CD4-positive, alpha-beta T cell treated with Interleukin-12 subunit alpha and Interleukin-12 subunit beta, for 1 hour (primary cell): ENCODE measurements at regions not wholly inside any gene's neighbourhood (a gene's known extent, or its start where the extent isn't known, plus 50 kb on each side); places are given as distances from the start of the nearest gene placed in this dataset.
"Not testable (repeated sequence)": the region's sequence is repeated elsewhere in the genome, so short reads cannot be mapped to it uniquely, and the experiment has no call there.

Source experiments
- DNase-seq: peaks from one replicate; pipeline ENCODE4 v3.0.0-alpha.2; 2020

GRCh38 chr2:211144974-211145665 lies 588.7 kb downstream of the CPS1 start:
- DNase-seq, result no peak

DNA sequence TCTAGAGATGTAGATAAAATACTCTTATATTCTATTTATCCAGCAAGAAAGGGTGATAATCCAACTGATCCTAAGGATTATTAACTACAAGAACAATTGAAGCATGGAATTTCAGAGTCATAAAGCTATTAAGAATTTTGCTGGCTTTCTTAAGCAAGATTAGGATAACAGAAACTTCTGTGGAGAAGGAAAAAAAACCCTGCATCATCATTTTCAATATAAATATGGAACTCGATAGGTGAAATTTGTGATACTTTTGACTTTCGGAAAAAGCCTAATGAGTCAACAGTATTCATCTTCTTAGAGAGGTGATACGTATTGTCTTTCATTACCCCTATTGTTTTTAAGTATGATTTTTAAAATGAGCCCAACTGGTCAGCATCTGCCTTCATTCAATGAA lies 593.3 kb downstream of the CPS1 start:
- no peak for DNase-seq

GRCh38 chr2:211157211-211157610 lies 600.8 kb downstream of the CPS1 start:
- DNase-seq, result no peak

GRCh38 chr2:211157856-211158463 lies 601.6 kb downstream of the CPS1 start:
- peak; percentile 50 for DNase-seq

- no peak for DNase-seq
Observed at GRCh38 chr2:211159972-211160371, 603.6 kb downstream of the CPS1 start.

DNA sequence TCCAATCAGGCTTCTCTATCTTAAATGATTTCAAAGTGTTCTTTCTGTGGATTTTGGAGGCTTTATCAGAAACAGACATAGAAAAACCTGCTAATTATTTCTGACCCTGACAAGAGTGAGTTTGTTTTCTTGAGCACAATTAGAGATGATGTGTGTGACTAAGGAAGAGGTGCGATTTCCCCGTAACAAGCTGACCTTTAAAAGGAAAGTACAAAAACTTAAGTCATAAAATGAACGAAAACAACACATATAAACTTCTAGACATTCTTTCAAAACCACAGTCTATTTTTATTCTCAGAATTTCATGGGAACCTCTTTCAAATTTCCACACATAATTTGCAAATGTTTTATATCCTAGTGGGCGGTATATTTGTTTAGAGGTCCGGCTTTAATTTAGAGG lies 604.8 kb downstream of the CPS1 start:
- no peak for DNase-seq

GRCh38 chr2:211162911-211163310 lies 606.5 kb downstream of the CPS1 start:
- no peak for DNase-seq

- DNase-seq, result no peak
Observed at GRCh38 chr2:211170843-211171242, 614.4 kb downstream of the CPS1 start.

- no peak for DNase-seq
Observed at GRCh38 chr2:211174021-211174420, 617.6 kb downstream of the CPS1 start.

DNA sequence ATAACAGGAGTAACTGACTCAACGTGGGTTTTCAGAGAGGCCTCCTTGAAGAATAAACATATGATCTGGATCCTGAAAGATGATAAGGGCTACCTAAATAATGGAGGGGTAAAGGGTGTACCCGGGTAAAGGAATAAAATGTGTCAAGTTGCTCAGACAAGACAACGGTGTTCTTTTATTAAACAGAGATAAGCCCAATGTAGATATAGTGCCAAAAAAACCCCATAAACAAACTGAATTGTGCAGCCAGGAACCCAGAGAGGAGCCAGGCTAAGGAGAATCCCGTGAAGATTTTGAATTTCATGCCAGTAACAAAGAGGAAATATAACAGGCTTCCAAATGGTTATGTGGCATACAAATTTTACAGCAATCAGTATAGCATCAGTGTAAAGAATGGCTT lies 618.2 kb downstream of the CPS1 start:
- DNase-seq, result no peak

- DNase-seq, result no peak
Observed at GRCh38 chr2:211175956-211176355, 619.6 kb downstream of the CPS1 start.

DNA sequence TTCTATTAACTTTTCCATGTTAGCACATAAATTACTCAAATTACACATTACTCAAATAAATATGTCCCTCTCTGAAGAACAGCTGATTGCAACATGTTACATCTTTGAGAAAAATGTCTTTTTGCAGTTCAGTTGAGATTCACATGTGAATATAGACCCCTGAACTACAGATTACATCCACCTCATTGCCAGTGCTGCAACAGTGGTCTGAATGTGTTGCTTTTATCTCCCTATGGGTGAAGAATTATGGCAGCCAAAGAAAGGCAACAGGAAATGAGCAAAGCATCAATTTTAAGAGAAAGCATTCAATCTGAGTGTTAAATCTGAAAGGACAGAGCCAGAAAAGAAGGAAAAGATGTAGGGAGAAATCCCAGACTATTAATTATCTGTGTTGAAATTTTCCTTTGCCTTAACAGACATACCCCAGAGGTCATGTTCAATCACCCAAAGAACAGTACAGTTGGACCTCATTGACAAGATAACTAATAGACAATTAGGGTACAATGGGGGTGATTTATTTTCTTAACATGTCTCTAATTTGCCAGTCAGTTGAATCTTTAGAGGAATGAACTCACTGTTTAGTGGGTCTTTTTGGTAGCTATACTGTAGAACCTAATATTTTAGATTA lies 620.2 kb downstream of the CPS1 start:
- no peak for DNase-seq

DNA sequence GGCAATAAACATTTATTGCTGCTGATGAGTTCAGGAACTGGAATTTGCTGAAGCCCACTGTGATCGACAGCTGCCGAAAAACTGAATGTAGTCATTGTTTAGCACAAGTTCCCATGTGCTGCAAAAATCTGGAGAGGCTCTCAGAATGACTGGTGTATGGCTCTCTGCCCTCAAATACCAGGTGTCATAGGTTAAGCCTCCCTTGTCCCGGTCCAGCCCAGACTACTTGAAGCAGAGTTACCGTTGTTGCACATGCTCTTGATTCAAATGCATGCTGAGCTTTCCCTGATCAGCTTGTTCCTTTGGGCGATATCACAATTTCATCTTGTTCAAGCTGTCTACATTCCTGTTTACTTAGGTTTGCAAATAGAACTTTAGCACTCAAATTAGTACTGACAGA lies 625.2 kb downstream of the CPS1 start:
- no peak for DNase-seq

DNA sequence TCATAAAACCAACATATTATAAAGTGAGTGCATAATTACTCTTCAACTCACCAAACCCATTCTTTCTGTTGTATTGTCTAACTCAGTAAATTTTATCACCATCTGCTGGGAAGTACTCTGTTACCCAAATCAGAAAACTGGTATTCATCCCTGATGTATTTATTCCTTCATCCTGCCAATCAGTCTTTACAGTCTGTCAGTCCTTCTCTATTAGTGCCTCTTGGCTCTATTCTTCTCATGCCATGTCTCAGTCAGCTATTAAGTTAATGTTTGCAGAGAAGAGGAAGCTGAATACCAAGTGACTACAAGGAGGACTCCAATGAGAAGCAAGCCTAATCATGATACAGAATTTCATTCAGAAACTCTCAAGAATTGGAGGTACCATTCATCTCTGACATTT lies 631.2 kb downstream of the CPS1 start:
- no peak for DNase-seq

- DNase-seq, result no peak
Observed at GRCh38 chr2:211203986-211204385, 647.6 kb downstream of the CPS1 start.

GRCh38 chr2:211204456-211204855 lies 648.1 kb downstream of the CPS1 start:
- no peak for DNase-seq

- DNase-seq, result no peak
Observed at GRCh38 chr2:211204902-211205301, 648.5 kb downstream of the CPS1 start.

DNA sequence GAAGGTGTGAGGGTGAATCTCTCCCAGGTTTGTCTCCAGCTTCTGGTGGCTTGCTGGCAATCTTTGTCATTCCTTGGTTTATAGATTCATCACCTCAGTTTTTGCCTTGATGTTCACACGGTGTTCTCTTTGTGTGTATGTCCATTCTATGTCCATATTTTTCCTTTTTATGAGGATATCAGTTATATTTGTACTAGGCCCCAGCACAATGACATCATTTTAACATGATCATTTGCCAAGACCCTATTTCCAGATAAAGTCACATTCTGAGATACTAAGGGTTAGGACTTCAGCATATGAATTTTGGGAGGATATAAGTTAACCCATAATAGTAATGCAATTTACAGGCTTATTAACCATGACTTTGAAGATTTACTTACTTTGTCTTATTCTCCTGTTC lies 649.0 kb downstream of the CPS1 start:
- DNase-seq, result no peak

DNA sequence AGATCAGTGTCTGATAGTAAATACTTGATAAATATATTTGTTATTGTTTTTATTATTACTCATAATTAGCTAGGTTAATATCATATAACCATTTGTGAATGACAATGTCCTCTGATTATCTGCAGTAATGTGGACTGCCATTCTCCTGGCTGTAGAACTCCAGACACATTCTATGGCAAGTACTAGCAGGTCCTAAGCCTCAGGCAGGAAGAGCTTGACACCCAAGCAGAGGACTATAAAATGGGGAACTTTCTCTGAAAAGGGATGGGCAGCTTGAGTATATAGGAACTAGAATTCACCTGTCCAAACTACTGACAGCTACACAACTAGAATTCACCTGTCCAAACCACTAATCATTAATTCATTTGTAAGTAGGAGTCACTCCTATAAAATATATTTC lies 649.4 kb downstream of the CPS1 start:
- DNase-seq, result no peak

- DNase-seq, result no peak
Observed at GRCh38 chr2:211216221-211216620, 659.8 kb downstream of the CPS1 start.

DNA sequence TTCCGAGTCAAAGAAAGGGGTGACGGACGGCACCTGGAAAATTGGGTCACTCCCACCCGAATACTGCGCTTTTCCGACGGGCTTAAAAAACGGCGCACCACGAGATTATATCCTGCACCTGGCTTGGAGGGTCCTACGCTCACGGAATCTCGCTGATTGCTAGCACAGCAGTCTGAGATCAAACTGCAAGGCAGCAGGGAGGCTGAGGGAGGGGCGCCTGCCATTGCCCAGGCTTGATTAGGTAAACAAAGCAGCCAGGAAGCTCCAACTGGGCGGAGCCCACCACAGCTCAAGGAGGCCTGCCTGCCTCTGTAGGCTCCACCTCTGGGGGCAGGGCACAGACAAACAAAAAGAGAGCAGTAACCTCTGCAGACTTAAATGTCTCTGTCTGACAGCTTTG lies 663.1 kb downstream of the CPS1 start:
- not testable (repeated sequence) for DNase-seq

DNA sequence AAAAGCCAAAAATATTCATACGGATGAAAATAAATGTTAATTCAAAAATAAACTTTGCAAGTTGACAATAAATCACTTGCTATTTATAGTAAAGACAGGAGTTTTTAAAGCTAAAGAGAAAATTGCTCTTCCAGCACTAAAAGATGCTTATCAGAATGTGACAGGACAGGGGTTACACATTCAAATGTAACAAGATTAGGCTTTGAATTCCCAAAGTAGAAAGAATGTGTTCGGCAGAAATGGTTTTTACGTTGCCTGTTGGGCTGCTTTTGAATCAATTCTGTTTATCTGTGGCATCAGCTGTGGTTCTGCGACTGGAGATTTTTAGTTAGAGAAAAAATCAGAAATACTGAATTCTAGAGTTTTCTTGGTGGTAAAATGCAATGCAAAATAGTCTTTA lies 669.4 kb downstream of the CPS1 start:
- DNase-seq, result no peak

DNA sequence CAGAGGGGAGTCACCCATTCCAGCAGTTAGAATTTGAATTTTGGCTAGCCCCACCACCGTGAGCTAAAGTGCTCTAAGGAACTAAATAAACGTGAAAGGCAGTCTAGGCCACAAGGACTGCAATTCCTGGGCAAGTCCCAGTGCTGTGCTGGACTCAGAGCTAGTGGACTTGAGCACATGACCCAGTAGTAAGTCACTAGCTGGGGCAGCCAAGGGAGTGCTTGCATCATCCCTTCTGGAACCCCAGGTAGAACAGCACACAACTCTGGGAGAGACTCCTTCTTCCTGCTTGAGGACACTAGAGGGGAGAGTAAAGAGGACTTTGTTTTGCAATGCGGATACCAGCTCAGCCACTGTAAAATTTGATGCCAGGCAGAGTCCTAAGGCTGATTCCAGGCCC lies 672.2 kb downstream of the CPS1 start:
- DNase-seq, result no peak

- DNase-seq, result no peak
Observed at GRCh38 chr2:211237586-211238275, 681.3 kb downstream of the CPS1 start.
